ENCODE measurements at regions not wholly inside any gene's neighbourhood (a gene's known extent, or its start where the extent isn't known, plus 50 kb on each side); places are given as distances from the start of the nearest gene placed in this dataset.

- H2BK5ac ChIP-seq (ENCODE audit: low read depth, low read length): no peak overlapping the region
- no peak overlapping the region for H2BK12ac ChIP-seq (ENCODE audit: low read depth, low read length)
- no peak for FAIRE-seq
- no peaks in the 10 kb centered on the region for H3K27me3 ChIP-seq (replicated peaks in 1 of 4; ENCODE audit: control insufficient read depth in 3 of 4, extremely low read depth in 1 of 4, insufficient read depth in 3 of 4, low read length in 3 of 4)
- H4K91ac ChIP-seq (replicated peaks; ENCODE audit: insufficient read length, low read length): no peak overlapping the region
- no peak overlapping the region for H3K4me2 ChIP-seq (ENCODE audit: insufficient read depth in 1 of 2, low read depth in 2 of 2, low read length in 2 of 2)
- H3K79me1 ChIP-seq (ENCODE audit: low read depth, low read length): no peaks in the 10 kb centered on the region
- H3K9ac ChIP-seq (replicated peaks in 1 of 4; ENCODE audit: extremely low read depth in 1 of 4, low read depth in 3 of 4, low read length in 3 of 4): no peak overlapping the region
- no peak overlapping the region for H3K23ac ChIP-seq (ENCODE audit: insufficient read length)
- H3K18ac ChIP-seq (ENCODE audit: extremely low read depth, low read length): no peak overlapping the region
- no peak for DNase-seq (ENCODE audit: low read depth in 1 of 2, low spot score in 2 of 2)
- H3K79me2 ChIP-seq (ENCODE audit: control insufficient read depth in 1 of 2, insufficient read depth in 2 of 2, low read length in 2 of 2): no peaks in the 10 kb centered on the region
- H4K8ac ChIP-seq (ENCODE audit: extremely low read depth, insufficient read depth, low read length): no peak overlapping the region
- H4K5ac ChIP-seq (ENCODE audit: insufficient read length, low read depth, low read length): no peak overlapping the region
- no peaks in the 10 kb centered on the region for H4K20me1 ChIP-seq (replicated peaks in 1 of 2; ENCODE audit: control insufficient read depth in 1 of 2, insufficient read depth in 2 of 2, low read length in 2 of 2)
- no peak overlapping the region for H3K14ac ChIP-seq (ENCODE audit: insufficient read length)
- 96% methylated on average over 1 of the region's 1 CpG; no CpG with 5 or more reads in 1 of the 2 experiments for WGBS, 2 experiments (ENCODE audit: extremely low coverage in 1 of 2, insufficient coverage in 1 of 2, insufficient read length in 1 of 2, insufficient replicate concordance in 2 of 2, low coverage in 1 of 2, low lambda C conversion rate in 2 of 2, missing lambda C conversion rate in 1 of 2)
- no peaks in the 10 kb centered on the region for H3K23me2 ChIP-seq (ENCODE audit: low read depth, low read length)
- H2BK20ac ChIP-seq (ENCODE audit: low read length): no peak overlapping the region
- H3K27ac ChIP-seq (ENCODE audit: low read depth, low read length): no peak overlapping the region
- no peaks in the 10 kb centered on the region for H3K36me3 ChIP-seq (ENCODE audit: control insufficient read depth in 2 of 4, insufficient read depth in 4 of 4, low read length in 3 of 4)
- ChIA-PET POLR2A (ENCODE audit: partially characterized antibody) (interaction anchor here (1.0 kb wide), 1 partner anchor 8 kb away, joined by 3 read pairs; no protein-coding TSS in a partner anchor), CTCF (ENCODE audit: partially characterized antibody) (interaction anchor here (1.2 to 3.0 kb wide), 5 partner anchors 11 to 220 kb away, joined by 3 to 9 read pairs (median 3); no protein-coding TSS in a partner anchor)
- no peak overlapping the region for H2AFZ ChIP-seq (ENCODE audit: low read length)
- TF ChIP-seq ASH2L (IDR thresholded peaks at IDR 0.05; ENCODE audit: low read length): no peak
- no peak overlapping the region for H2BK120ac ChIP-seq (replicated peaks; ENCODE audit: low read depth, low read length)
- H3K9me3 ChIP-seq (ENCODE audit: insufficient read depth in 2 of 2, low read depth in 1 of 2, low read length in 1 of 2): no peaks in the 10 kb centered on the region
- H3K56ac ChIP-seq (replicated peaks; ENCODE audit: insufficient read length, low read depth, low read length): no peak overlapping the region
- H3K4ac ChIP-seq (replicated peaks; ENCODE audit: insufficient read length, low read depth, low read length): no peak overlapping the region
- H3K4me1 ChIP-seq (replicated peaks in 1 of 4; ENCODE audit: control insufficient read depth in 3 of 4, insufficient read depth in 4 of 4, low read length in 3 of 4): no peaks in the 10 kb centered on the region
- no peak overlapping the region for H2AK5ac ChIP-seq (ENCODE audit: low read depth, low read length)
- no peak overlapping the region for H2BK15ac ChIP-seq (ENCODE audit: low read length)
- H3K4me3 ChIP-seq (ENCODE audit: extremely low read depth in 1 of 4, insufficient read depth in 2 of 4, low read depth in 3 of 4, low read length in 4 of 4): no peak overlapping the region
Observed at GRCh38 chr5:154620411-154620810, 134.8 kb upstream of the LARP1 start.
